H1 (cell line): ENCODE measurements at regions not wholly inside any gene's neighbourhood (a gene's known extent, or its start where the extent isn't known, plus 50 kb on each side); places are given as distances from the start of the nearest gene placed in this dataset.

Experiments used
- CTCF ChIA-PET: fragments of 300-600 bp; sonication (Branson Sonifier 250); formaldehyde crosslinking; loops from one replicate; lab custom pipeline; 2021; ENCODE audit not compliant: partially characterized antibody; lab: Charles Lee
- POLR2A ChIA-PET: fragments of 300-600 bp; sonication (Branson Sonifier 250); formaldehyde crosslinking; loops from one replicate; lab custom pipeline; 2021; ENCODE audit warnings: inconsistent platforms; ENCODE audit not compliant: partially characterized antibody; lab: Charles Lee
- DNase-seq, 2 experiments: peaks; one replicate each; pipeline versions ENCODE4 v3.0.0 to v3.0.0-alpha.2; 2010 to 2022; ENCODE audit warnings: low spot score in 2 of 2, low read depth in 1 of 2, mixed read lengths in 1 of 2
- FAIRE-seq: peaks from 2 replicates; lab custom pipeline; 2011; peaks lifted over from hg19 to GRCh38; lab: Jason Lieb, UNC
- H2AFZ ChIP-seq: 2 replicates; pipeline ENCODE4 v1.8.1; 2012; ENCODE audit warnings: low read length, inconsistent platforms
- H2AK5ac ChIP-seq: 2 replicates; pipeline ENCODE4 v1.6.1; 2013; ENCODE audit warnings: low read depth, low read length
- H2BK120ac ChIP-seq: replicated peaks from 2 replicates; pipeline ENCODE3; 2013; ENCODE audit warnings: low read depth, low read length, inconsistent platforms
- H2BK12ac ChIP-seq: 2 replicates; pipeline ENCODE4 v1.6.1; 2013; ENCODE audit warnings: low read depth, low read length
- H2BK15ac ChIP-seq: 2 replicates; pipeline ENCODE4 v1.6.1; 2013; ENCODE audit warnings: low read length
- H2BK20ac ChIP-seq: 2 replicates; pipeline ENCODE4 v1.6.1; 2013; ENCODE audit warnings: low read length
- H2BK5ac ChIP-seq: 2 replicates; pipeline ENCODE4 v1.6.1; 2013; ENCODE audit warnings: low read depth, low read length
- H3K14ac ChIP-seq: 2 replicates; pipeline ENCODE4 v1.6.1; 2013; ENCODE audit warnings: inconsistent platforms; ENCODE audit not compliant: insufficient read length
- H3K18ac ChIP-seq: 2 replicates; pipeline ENCODE4 v1.6.1; 2013; ENCODE audit warnings: low read length; ENCODE audit errors: extremely low read depth
- H3K23ac ChIP-seq: 2 replicates; pipeline ENCODE4 v1.6.1; 2013; ENCODE audit warnings: inconsistent platforms; ENCODE audit not compliant: insufficient read length
- H3K23me2 ChIP-seq: 2 replicates; pipeline ENCODE4 v1.6.1; 2013; ENCODE audit warnings: low read depth, low read length
- H3K27ac ChIP-seq: 2 replicates; pipeline ENCODE4 v1.6.1; 2011; ENCODE audit warnings: low read depth, low read length, inconsistent platforms
- H3K27me3 ChIP-seq, 4 experiments: replicated peaks in 1 of 4; 1 replicate in 1 of 4; 2 replicates in 3 of 4; pipeline versions ENCODE4 v1.6.1 to v1.8.1; 2011 to 2013; ENCODE audit warnings: low read length in 3 of 4, mild to moderate bottlenecking in 3 of 4, inconsistent platforms in 2 of 4, mixed read lengths in 2 of 4, moderate library complexity in 1 of 4; ENCODE audit not compliant: control insufficient read depth in 3 of 4, insufficient read depth in 3 of 4; ENCODE audit errors: extremely low read depth in 1 of 4
- H3K36me3 ChIP-seq, 4 experiments: 2 replicates each; pipeline versions ENCODE4 v1.6.1 to v1.8.1; 2011 to 2013; ENCODE audit warnings: mild to moderate bottlenecking in 4 of 4, low read length in 3 of 4, moderate library complexity in 2 of 4, control low read depth in 1 of 4, inconsistent platforms in 1 of 4; ENCODE audit not compliant: insufficient read depth in 4 of 4, control insufficient read depth in 2 of 4
- H3K4ac ChIP-seq: replicated peaks from 2 replicates; pipeline ENCODE3; 2013; ENCODE audit warnings: low read length, low read depth, mixed read lengths, inconsistent platforms; ENCODE audit not compliant: insufficient read length
- H3K4me1 ChIP-seq, 4 experiments: replicated peaks in 1 of 4; 1 replicate in 1 of 4; 2 replicates in 3 of 4; pipeline versions ENCODE4 v1.6.1 to v1.8.1; 2011 to 2013; ENCODE audit warnings: low read length in 3 of 4, inconsistent platforms in 2 of 4, mixed read lengths in 1 of 4; ENCODE audit not compliant: insufficient read depth in 4 of 4, control insufficient read depth in 3 of 4
- H3K4me2 ChIP-seq, 2 experiments: 2 replicates each; pipeline versions ENCODE4 v1.6.1 to v1.8.1; 2011 to 2013; ENCODE audit warnings: low read depth in 2 of 2, low read length in 2 of 2, control low read depth in 1 of 2, inconsistent platforms in 1 of 2, mild to moderate bottlenecking in 1 of 2; ENCODE audit not compliant: insufficient read depth in 1 of 2
- H3K4me3 ChIP-seq, 4 experiments: fragments of 200-600, 300-600 bp in 1 of 4; sonication (generic), shearing (Covaris generic), sonication (Bioruptor Twin) in 1 of 4; 2 replicates each; pipeline versions ENCODE4 v1.5.1 to v1.8.1; 2011 to 2016; ENCODE audit warnings: low read length in 4 of 4, low read depth in 3 of 4, control low read depth in 2 of 4, inconsistent platforms in 2 of 4, mild to moderate bottlenecking in 2 of 4, mixed read lengths in 1 of 4, moderate library complexity in 1 of 4; ENCODE audit not compliant: insufficient read depth in 2 of 4; ENCODE audit errors: extremely low read depth in 1 of 4
- H3K56ac ChIP-seq: replicated peaks from 2 replicates; pipeline ENCODE3; 2013; ENCODE audit warnings: low read depth, mild to moderate bottlenecking, mixed read lengths, low read length, inconsistent platforms; ENCODE audit not compliant: insufficient read length
- H3K79me1 ChIP-seq: 2 replicates; pipeline ENCODE4 v1.6.1; 2013; ENCODE audit warnings: low read depth, low read length, control low read depth
- H3K79me2 ChIP-seq, 2 experiments: 2 replicates each; pipeline versions ENCODE4 v1.6.1 to v1.8.1; 2012 to 2013; ENCODE audit warnings: low read length in 2 of 2, mild to moderate bottlenecking in 2 of 2, inconsistent platforms in 1 of 2; ENCODE audit not compliant: insufficient read depth in 2 of 2, control insufficient read depth in 1 of 2
- H3K9ac ChIP-seq, 4 experiments: replicated peaks in 1 of 4; 1 replicate in 1 of 4; 2 replicates in 3 of 4; pipeline versions ENCODE4 v1.6.1 to v1.8.1; 2011 to 2013; ENCODE audit warnings: low read depth in 3 of 4, low read length in 3 of 4, control low read depth in 2 of 4, mild to moderate bottlenecking in 2 of 4, moderate library complexity in 2 of 4, inconsistent platforms in 1 of 4; ENCODE audit errors: extremely low read depth in 1 of 4
- H3K9me3 ChIP-seq, 2 experiments: 2 replicates each; pipeline versions ENCODE4 v1.6.1 to v1.8.1; 2012 to 2013; ENCODE audit warnings: mild to moderate bottlenecking in 2 of 2, moderate library complexity in 2 of 2, control low read depth in 1 of 2, inconsistent platforms in 1 of 2, low read depth in 1 of 2, low read length in 1 of 2, mixed read lengths in 1 of 2; ENCODE audit not compliant: insufficient read depth in 2 of 2
- H4K20me1 ChIP-seq, 2 experiments: replicated peaks in 1 of 2; 2 replicates each; pipeline versions ENCODE3 to v1.8.1; 2011 to 2013; ENCODE audit warnings: inconsistent platforms in 2 of 2, low read length in 2 of 2, mild to moderate bottlenecking in 1 of 2; ENCODE audit not compliant: insufficient read depth in 2 of 2, control insufficient read depth in 1 of 2
- H4K5ac ChIP-seq: 2 replicates; pipeline ENCODE4 v1.6.1; 2013; ENCODE audit warnings: low read length, low read depth, mixed read lengths, inconsistent platforms; ENCODE audit not compliant: insufficient read length
- H4K8ac ChIP-seq: 2 replicates; pipeline ENCODE4 v1.8.0; 2013; ENCODE audit warnings: mild to moderate bottlenecking, moderate library complexity, low read length, inconsistent platforms; ENCODE audit not compliant: insufficient read depth; ENCODE audit errors: extremely low read depth
- H4K91ac ChIP-seq: replicated peaks from 2 replicates; pipeline ENCODE3; 2013; ENCODE audit warnings: low read length, mixed read lengths, inconsistent platforms; ENCODE audit not compliant: insufficient read length
- CBX5 ChIP-seq: fragments of 300-800, 300-1000 bp; sonication (generic); IDR thresholded peaks from 2 replicates; pipeline ENCODE4 v1.7.1; 2016; ENCODE audit warnings: antibody characterized with exemption, low read length, low read depth
- CEBPB ChIP-seq: IDR thresholded peaks from 2 replicates; pipeline ENCODE4 v1.6.1; 2012; ENCODE audit warnings: low read depth, low read length
- CHD1 ChIP-seq: IDR thresholded peaks from 2 replicates; pipeline ENCODE4 v1.6.1; 2012; ENCODE audit warnings: low read depth, low read length, improper control_type of control experiment
- GABPA ChIP-seq: IDR thresholded peaks from 2 replicates; pipeline ENCODE4 v1.6.1; 2011; ENCODE audit warnings: mild to moderate bottlenecking, low read length, moderate library complexity, borderline replicate concordance; ENCODE audit not compliant: insufficient read depth
- JUN ChIP-seq: IDR thresholded peaks from 2 replicates; pipeline ENCODE4 v1.6.1; 2011; ENCODE audit warnings: low read depth, mild to moderate bottlenecking, improper control_type of control experiment, low read length
- NANOG ChIP-seq: IDR thresholded peaks from 2 replicates; pipeline ENCODE4 v1.6.1; 2011; ENCODE audit warnings: low read length, low read depth, mild to moderate bottlenecking, inconsistent platforms; ENCODE audit not compliant: insufficient read depth, poor library complexity, severe bottlenecking
- PHF8 ChIP-seq: fragments of 200-600 bp; sonication (generic); conservative IDR thresholded peaks from 2 replicates; pipeline ENCODE4 v1.7.1; 2012; ENCODE audit warnings: low read depth, mild to moderate bottlenecking, inconsistent platforms, low read length, moderate library complexity
- RFX5 ChIP-seq: IDR thresholded peaks from 2 replicates; pipeline ENCODE4 v1.6.1; 2011; ENCODE audit warnings: low read depth, low read length, improper control_type of control experiment, borderline replicate concordance
- SP2 ChIP-seq: IDR thresholded peaks from 2 replicates; pipeline ENCODE4 v1.6.1; 2012; ENCODE audit warnings: mild to moderate bottlenecking, low read length, inconsistent platforms
- SUZ12 ChIP-seq: fragments of 200-600 bp; sonication (generic); IDR thresholded peaks from 2 replicates; pipeline ENCODE4 v1.6.1; 2012; ENCODE audit warnings: mild to moderate bottlenecking, inconsistent platforms, low read length, moderate library complexity, mixed read lengths
- TAF7 ChIP-seq: optimal IDR thresholded peaks from 2 replicates; pipeline ENCODE3; 2011; ENCODE audit warnings: low read depth, mild to moderate bottlenecking, inconsistent platforms, low read length, moderate library complexity, borderline replicate concordance
- TCF12 ChIP-seq: IDR thresholded peaks from 2 replicates; pipeline ENCODE4 v1.6.1; 2011; ENCODE audit warnings: low read depth, mild to moderate bottlenecking, low read length
- TEAD4 ChIP-seq: IDR thresholded peaks from 2 replicates; pipeline ENCODE4 v1.6.1; 2012; ENCODE audit warnings: low read depth, low read length, inconsistent platforms, mixed read lengths
- WGBS, 2 experiments: shearing (Covaris generic) in 1 of 2; methylation state at CpG; one replicate each; pipeline versions ENCODE4 v1.1.6 to v1.1.7; 2013 to 2015; ENCODE audit warnings: low lambda C conversion rate in 2 of 2, mixed read lengths in 2 of 2, inconsistent platforms in 1 of 2, low coverage in 1 of 2, missing lambda C conversion rate in 1 of 2; ENCODE audit not compliant: insufficient replicate concordance in 2 of 2, insufficient coverage in 1 of 2, insufficient read length in 1 of 2; ENCODE audit errors: extremely low coverage in 1 of 2, missing lambda C conversion rate in 1 of 2; 5-methylcytosine and 5-hydroxymethylcytosine counted together
- TF ChIP-seq, protein P1 (sequence below): IDR thresholded peaks from 2 replicates; pipeline ENCODE4 v1.6.1; 2012; ENCODE audit warnings: low read length, inconsistent platforms

GRCh38 chr4:156144961-156145360 is 191.3 kb upstream of the CTSO start:
- no peaks in the 10 kb centered on the region for H3K4me1 ChIP-seq
- H4K8ac ChIP-seq, result no peak overlapping the region
- no peak overlapping the region for H2BK15ac ChIP-seq
- H2AFZ ChIP-seq, result no peak overlapping the region
- no peak overlapping the region for H2BK5ac ChIP-seq
- ChIA-PET POLR2A (no interaction called here), CTCF (interaction anchor here (1.3 to 1.5 kb wide), 2 partner anchors 25 to 32 kb away, joined by 3 to 4 read pairs; no protein-coding TSS in a partner anchor)
- no peak overlapping the region for H2BK20ac ChIP-seq
- H3K27me3 ChIP-seq, result no peaks in the 10 kb centered on the region
- no peak overlapping the region for H3K4me3 ChIP-seq
- WGBS, 2 experiments, result 90% methylated on average over 2 of the region's 3 CpGs; no CpG with 5 or more reads in 1 of the 2 experiments
- H3K79me1 ChIP-seq, result no peaks in the 10 kb centered on the region
- no peaks in the 10 kb centered on the region for H3K36me3 ChIP-seq
- no peaks in the 10 kb centered on the region for H3K23me2 ChIP-seq
- no peak overlapping the region for H2BK12ac ChIP-seq
- H2BK120ac ChIP-seq, result no peak overlapping the region
- FAIRE-seq, result no peak
- no peak overlapping the region for H4K91ac ChIP-seq
- H3K4me2 ChIP-seq, result no peak overlapping the region
- no peak overlapping the region for H3K9ac ChIP-seq
- no peak overlapping the region for H4K5ac ChIP-seq
- no peaks in the 10 kb centered on the region for H3K9me3 ChIP-seq
- no peaks in the 10 kb centered on the region for H4K20me1 ChIP-seq
- no peak overlapping the region for H3K4ac ChIP-seq
- H3K18ac ChIP-seq, result no peak overlapping the region
- H3K79me2 ChIP-seq, result no peaks in the 10 kb centered on the region
- no peak overlapping the region for H3K23ac ChIP-seq
- H3K27ac ChIP-seq, result no peak overlapping the region
- no peak overlapping the region for H3K56ac ChIP-seq
- no peak overlapping the region for H2AK5ac ChIP-seq
- no peak for DNase-seq
- H3K14ac ChIP-seq, result no peak overlapping the region
- TF ChIP-seq SP2, result no peak
- TF ChIP-seq TEAD4, result no peak
- TF ChIP-seq GABPA, result no peak
- TF ChIP-seq PHF8, result no peak
- no peak for TF ChIP-seq TCF12
- TF ChIP-seq, protein P1, sequence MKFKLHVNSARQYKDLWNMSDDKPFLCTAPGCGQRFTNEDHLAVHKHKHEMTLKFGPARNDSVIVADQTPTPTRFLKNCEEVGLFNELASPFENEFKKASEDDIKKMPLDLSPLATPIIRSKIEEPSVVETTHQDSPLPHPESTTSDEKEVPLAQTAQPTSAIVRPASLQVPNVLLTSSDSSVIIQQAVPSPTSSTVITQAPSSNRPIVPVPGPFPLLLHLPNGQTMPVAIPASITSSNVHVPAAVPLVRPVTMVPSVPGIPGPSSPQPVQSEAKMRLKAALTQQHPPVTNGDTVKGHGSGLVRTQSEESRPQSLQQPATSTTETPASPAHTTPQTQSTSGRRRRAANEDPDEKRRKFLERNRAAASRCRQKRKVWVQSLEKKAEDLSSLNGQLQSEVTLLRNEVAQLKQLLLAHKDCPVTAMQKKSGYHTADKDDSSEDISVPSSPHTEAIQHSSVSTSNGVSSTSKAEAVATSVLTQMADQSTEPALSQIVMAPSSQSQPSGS, result no peak
- TF ChIP-seq JUN, result no peak
- TF ChIP-seq CHD1, result no peak
- no peak for TF ChIP-seq RFX5
- TF ChIP-seq CEBPB, result no peak
- TF ChIP-seq NANOG, result no peak
- no peak for TF ChIP-seq CBX5
- no peak for TF ChIP-seq SUZ12
- TF ChIP-seq TAF7, result no peak
